Natural killer cell (primary cell): ENCODE measurements at regions not wholly inside any gene's neighbourhood (a gene's known extent, or its start where the extent isn't known, plus 50 kb on each side); places are given as distances from the start of the nearest gene placed in this dataset.

Experiments used
- ATAC-seq, 3 donors: fragments of 150-1000 bp in 2 of 3; fragments of 200-7000 bp in 1 of 3; cut with Tn5 transposase; 1 replicate in 1 of 3; 2 replicates in 2 of 3; pipeline ENCODE4 v1.10.0; 2021; ENCODE audit warnings: mild to moderate bottlenecking in 2 of 3, moderate library complexity in 2 of 3
- DNase-seq, 2 donors: peaks; one replicate each; pipeline versions ENCODE4 v3.0.0 to v3.0.0-alpha.2; 2013 to 2021; ENCODE audit warnings: mixed read lengths in 1 of 2
- H3K27ac ChIP-seq: one replicate; pipeline ENCODE4 v1.5.1; 2013; ENCODE audit warnings: mild to moderate bottlenecking, low read length
- H3K27me3 ChIP-seq: one replicate; pipeline ENCODE4 v1.6.1; 2013; ENCODE audit warnings: low read length; ENCODE audit not compliant: control insufficient read depth, insufficient read depth
- H3K36me3 ChIP-seq: one replicate; pipeline ENCODE4 v1.6.1; 2013; ENCODE audit warnings: low read length; ENCODE audit not compliant: control insufficient read depth, insufficient read depth
- H3K4me1 ChIP-seq: one replicate; pipeline ENCODE4 v1.6.1; 2013; ENCODE audit warnings: low read length; ENCODE audit not compliant: control insufficient read depth, insufficient read depth
- H3K4me3 ChIP-seq: one replicate; pipeline ENCODE4 v1.5.1; 2013; ENCODE audit warnings: low read length
- H3K9me3 ChIP-seq: one replicate; pipeline ENCODE4 v1.6.1; 2013; ENCODE audit warnings: low read length; ENCODE audit not compliant: control insufficient read depth, insufficient read depth
- H3K27ac Mint-ChIP-seq, 2 donors: one replicate each; pipeline ENCODE4 v1.8.0; 2022; ENCODE audit warnings: mild to moderate bottlenecking in 2 of 2, mixed read lengths in 2 of 2, moderate library complexity in 1 of 2
- H3K27me3 Mint-ChIP-seq, 2 donors: one replicate each; pipeline ENCODE4 v1.8.0; 2022; ENCODE audit warnings: low read depth in 2 of 2, mixed read lengths in 2 of 2
- H3K36me3 Mint-ChIP-seq: one replicate; pipeline ENCODE4 v1.8.0; 2022; ENCODE audit warnings: mixed read lengths
- H3K4me1 Mint-ChIP-seq, 2 donors: one replicate each; pipeline ENCODE4 v1.8.0; 2022; ENCODE audit warnings: mixed read lengths in 2 of 2
- H3K4me3 Mint-ChIP-seq: one replicate; pipeline ENCODE4 v1.8.0; 2022; ENCODE audit warnings: mild to moderate bottlenecking, moderate library complexity, mixed read lengths
- H3K9me3 Mint-ChIP-seq, 2 donors: one replicate each; pipeline ENCODE4 v1.8.0; 2022; ENCODE audit warnings: mixed read lengths in 2 of 2
- CTCF ChIP-seq: fragments of 200-600 bp; IDR thresholded peaks from one replicate; pipeline ENCODE4 v1.8.0; 2022; ENCODE audit warnings: antibody characterized with exemption
- WGBS: methylation state at CpG from one replicate; pipeline ENCODE4 v1.1.7; 2013; ENCODE audit warnings: missing lambda C conversion rate; ENCODE audit not compliant: insufficient coverage; 5-methylcytosine and 5-hydroxymethylcytosine counted together
- intact Hi-C: fragments of 100-400 bp; cut with micrococcal nuclease; formaldehyde crosslinking; loops from one replicate; pipeline ENCODE4 v1.14.2; 2022

DNA sequence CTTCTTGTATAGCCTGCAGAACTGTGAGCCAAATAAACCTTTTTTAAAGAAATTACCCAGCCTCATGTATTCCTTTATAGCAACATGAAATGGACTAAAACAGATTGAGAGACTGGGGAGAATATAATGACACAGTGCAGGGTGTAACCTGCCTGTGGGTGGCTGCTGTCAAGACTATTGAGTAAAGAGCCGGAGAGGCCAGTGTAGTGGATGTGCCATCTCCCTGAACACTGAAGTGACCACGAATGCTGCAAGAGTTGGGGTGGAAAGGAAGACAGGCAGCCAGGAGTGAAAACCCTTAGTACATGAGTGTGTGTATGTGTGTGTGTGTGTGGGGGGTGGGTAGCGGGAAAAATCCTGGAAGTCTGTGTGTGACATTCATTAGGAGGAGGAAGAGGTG lies 55.2 kb upstream of the FLT1 start:
- 85% methylated on average over 3 of the region's 3 CpGs for WGBS

GRCh38 chr13:28548872-28549271 lies 53.9 kb upstream of the FLT1 start:
- intact Hi-C loops = no loop called here
- H3K4me3 Mint-ChIP-seq = no peak overlapping the region
- Histone ChIP-seq H3K4me1 (no peaks in the 10 kb centered on the region), H3K9me3 (no peaks in the 10 kb centered on the region), H3K4me3 (no peak overlapping the region), H3K27me3 (no peaks in the 10 kb centered on the region), H3K36me3 (no peaks in the 10 kb centered on the region), H3K27ac (no peak overlapping the region)
- WGBS = 84% methylated on average over 2 of the region's 2 CpGs
- no peak for TF ChIP-seq CTCF
- no peak for DNase-seq
- peaks cover 23 to 43% of the 10 kb centered on the region in 2 donors for H3K27me3 Mint-ChIP-seq
- no peaks in the 10 kb centered on the region for H3K4me1 Mint-ChIP-seq
- ATAC-seq = no peak
- no peak overlapping the region for H3K27ac Mint-ChIP-seq
- H3K36me3 Mint-ChIP-seq = no peaks in the 10 kb centered on the region
- H3K9me3 Mint-ChIP-seq = peaks cover 0 to 2% of the 10 kb centered on the region in 2 donors

More for the DNA sequence above, 55.2 kb upstream of the FLT1 start:
- no peak overlapping the region for H3K27ac ChIP-seq
- Mint-ChIP-seq H3K27me3 (peaks cover 23 to 37% of the 10 kb centered on the region in 2 donors), H3K27ac (no peak overlapping the region), H3K4me1 (no peaks in the 10 kb centered on the region), H3K36me3 (no peaks in the 10 kb centered on the region), H3K4me3 (no peak overlapping the region), H3K9me3 (no peaks in the 10 kb centered on the region)
- H3K36me3 ChIP-seq = no peaks in the 10 kb centered on the region
- no peaks in the 10 kb centered on the region for H3K9me3 ChIP-seq
- intact Hi-C loops = no loop called here
- DNase-seq (no peak), ATAC-seq (peak in 1 of 3 donors; percentile 30)
- no peaks in the 10 kb centered on the region for H3K27me3 ChIP-seq
- H3K4me3 ChIP-seq = no peak overlapping the region
- no peak for TF ChIP-seq CTCF
- no peaks in the 10 kb centered on the region for H3K4me1 ChIP-seq

- H3K36me3 ChIP-seq = no peaks in the 10 kb centered on the region
- no peak for TF ChIP-seq CTCF
- ATAC-seq (no peak), DNase-seq (no peak)
- H3K27ac ChIP-seq = no peak overlapping the region
- no peak overlapping the region for H3K4me3 Mint-ChIP-seq
- H3K27me3 Mint-ChIP-seq = peaks cover 23 to 44% of the 10 kb centered on the region in 2 donors
- H3K4me1 Mint-ChIP-seq = no peaks in the 10 kb centered on the region
- no peak overlapping the region for H3K4me3 ChIP-seq
- H3K9me3 ChIP-seq = no peaks in the 10 kb centered on the region
- intact Hi-C loops = no loop called here
- H3K4me1 ChIP-seq = no peaks in the 10 kb centered on the region
- H3K9me3 Mint-ChIP-seq = peaks cover 0 to 2% of the 10 kb centered on the region in 2 donors
- H3K27ac Mint-ChIP-seq = no peak overlapping the region
- H3K36me3 Mint-ChIP-seq = no peaks in the 10 kb centered on the region
- H3K27me3 ChIP-seq = no peaks in the 10 kb centered on the region
- 91% methylated on average over 4 of the region's 4 CpGs for WGBS
Measured at GRCh38 chr13:28548468-28548867, 53.5 kb upstream of the FLT1 start.

DNA sequence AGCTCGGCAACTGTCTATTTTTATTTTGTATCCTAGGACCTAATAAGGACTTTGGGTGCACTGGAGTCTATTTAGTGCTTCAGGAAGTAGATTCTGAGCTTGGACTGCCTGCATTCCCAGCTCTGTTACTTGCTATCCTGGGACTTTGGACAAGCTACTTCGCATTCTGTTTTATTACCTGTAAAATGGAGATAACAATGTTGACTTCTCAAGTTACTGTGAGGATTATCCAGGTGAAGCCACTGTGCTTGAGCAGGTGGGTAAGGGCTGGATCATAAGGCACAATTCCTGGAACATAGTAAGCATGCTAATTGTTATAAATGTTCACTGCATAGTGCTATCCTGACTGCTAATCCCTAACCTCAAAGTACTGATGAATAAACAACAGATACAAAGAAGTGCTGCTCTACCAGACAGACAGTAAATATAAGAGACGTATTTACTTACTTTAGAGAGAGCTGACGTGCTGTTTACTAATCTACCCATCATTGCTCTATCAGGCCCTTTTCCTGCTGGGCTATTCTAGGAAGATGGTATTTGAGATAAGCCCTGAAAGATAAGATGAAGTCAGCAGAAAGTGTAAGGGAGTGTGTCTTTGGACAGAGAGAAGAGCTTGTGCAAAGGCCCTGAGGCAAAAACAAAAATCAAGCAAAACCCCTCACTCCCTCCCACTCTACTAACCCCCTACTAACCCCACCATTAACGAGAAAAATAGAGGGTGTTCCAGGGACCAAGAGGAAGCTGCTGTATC lies 50.8 kb upstream of the FLT1 start:
- Mint-ChIP-seq H3K4me1 (no peaks in the 10 kb centered on the region), H3K4me3 (no peak overlapping the region), H3K27ac (no peak overlapping the region), H3K27me3 (peaks cover 15 to 44% of the 10 kb centered on the region in 2 donors), H3K9me3 (peaks cover 0 to 2% of the 10 kb centered on the region in 2 donors), H3K36me3 (no peaks in the 10 kb centered on the region)
- Histone ChIP-seq H3K27ac (no peak overlapping the region), H3K36me3 (no peaks in the 10 kb centered on the region), H3K4me1 (no peaks in the 10 kb centered on the region), H3K27me3 (no peaks in the 10 kb centered on the region), H3K9me3 (no peaks in the 10 kb centered on the region), H3K4me3 (no peak overlapping the region)
- no peak for ATAC-seq
- WGBS = 77% methylated on average over 3 of the region's 5 CpGs
- no peak for TF ChIP-seq CTCF
- DNase-seq = no peak
- intact Hi-C loops = no loop called here
